ENCODE measurements at regions not wholly inside any gene's neighbourhood (a gene's known extent, or its start where the extent isn't known, plus 50 kb on each side); places are given as distances from the start of the nearest gene placed in this dataset.

GRCh38 chr13:50463719-50464118 is 379.8 kb downstream of the DLEU7 start:
- TF ChIP-seq POLR2A (IDR thresholded peaks at IDR 0.05) (no peak), CTCF (IDR thresholded peaks at IDR 0.05) (no peak)
